Loucy (cell line): ENCODE measurements at regions not wholly inside any gene's neighbourhood (a gene's known extent, or its start where the extent isn't known, plus 50 kb on each side); places are given as distances from the start of the nearest gene placed in this dataset.

Experiments
- EZH2phosphoT487 ChIP-seq: fragments of 200-600 bp; IDR thresholded peaks from 2 replicates; pipeline ENCODE4 v1.6.1; 2018; ENCODE audit warnings: antibody characterized with exemption, mild to moderate bottlenecking, moderate library complexity, borderline replicate concordance
- TF ChIP-seq, protein P1 (sequence below): fragments of 200-600 bp; sonication (generic); conservative IDR thresholded peaks from 2 replicates; pipeline ENCODE4 v1.5.1; 2014; ENCODE audit warnings: mild to moderate bottlenecking, antibody characterized with exemption, low read length

DNA sequence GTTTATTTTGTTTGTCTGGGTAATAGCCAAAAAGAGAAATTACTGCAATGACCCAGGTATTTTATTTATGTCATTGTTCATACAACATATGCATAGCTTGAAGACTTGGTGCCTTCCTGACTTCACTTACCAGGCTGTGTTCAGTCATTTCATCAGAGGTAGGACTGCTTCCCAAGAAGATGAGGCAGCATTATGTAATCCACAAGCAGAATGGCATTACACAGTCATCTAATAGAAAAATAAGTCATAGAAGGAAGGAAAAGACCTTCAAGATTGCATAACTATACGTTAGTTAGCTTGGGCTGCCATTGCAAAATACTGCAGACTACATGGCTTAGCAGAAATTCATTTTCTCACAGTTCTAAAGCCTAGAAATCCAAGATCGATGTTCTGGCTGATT, 167.5 kb downstream of the NMUR2 start:
- TF ChIP-seq, protein P1, sequence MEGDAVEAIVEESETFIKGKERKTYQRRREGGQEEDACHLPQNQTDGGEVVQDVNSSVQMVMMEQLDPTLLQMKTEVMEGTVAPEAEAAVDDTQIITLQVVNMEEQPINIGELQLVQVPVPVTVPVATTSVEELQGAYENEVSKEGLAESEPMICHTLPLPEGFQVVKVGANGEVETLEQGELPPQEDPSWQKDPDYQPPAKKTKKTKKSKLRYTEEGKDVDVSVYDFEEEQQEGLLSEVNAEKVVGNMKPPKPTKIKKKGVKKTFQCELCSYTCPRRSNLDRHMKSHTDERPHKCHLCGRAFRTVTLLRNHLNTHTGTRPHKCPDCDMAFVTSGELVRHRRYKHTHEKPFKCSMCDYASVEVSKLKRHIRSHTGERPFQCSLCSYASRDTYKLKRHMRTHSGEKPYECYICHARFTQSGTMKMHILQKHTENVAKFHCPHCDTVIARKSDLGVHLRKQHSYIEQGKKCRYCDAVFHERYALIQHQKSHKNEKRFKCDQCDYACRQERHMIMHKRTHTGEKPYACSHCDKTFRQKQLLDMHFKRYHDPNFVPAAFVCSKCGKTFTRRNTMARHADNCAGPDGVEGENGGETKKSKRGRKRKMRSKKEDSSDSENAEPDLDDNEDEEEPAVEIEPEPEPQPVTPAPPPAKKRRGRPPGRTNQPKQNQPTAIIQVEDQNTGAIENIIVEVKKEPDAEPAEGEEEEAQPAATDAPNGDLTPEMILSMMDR = no peak
- no peak for TF ChIP-seq EZH2phosphoT487
